ENCODE measurements at regions not wholly inside any gene's neighbourhood (a gene's known extent, or its start where the extent isn't known, plus 50 kb on each side); places are given as distances from the start of the nearest gene placed in this dataset.

GRCh38 chr13:89686171-89686570, 1661.3 kb upstream of the MIR17HG start:
- TF ChIP-seq CTCF (IDR thresholded peaks at IDR 0.05; ENCODE audit: poor library complexity) = no peak
- no peak for TF ChIP-seq EZH2 (IDR thresholded peaks at IDR 0.05; ENCODE audit: borderline replicate concordance)
